ENCODE measurements at regions not wholly inside any gene's neighbourhood (a gene's known extent, or its start where the extent isn't known, plus 50 kb on each side); places are given as distances from the start of the nearest gene placed in this dataset.

- TF ChIP-seq CTCF (IDR thresholded peaks at IDR 0.05; ENCODE audit: low read length) (no peak), EZH2phosphoT487 (IDR thresholded peaks at IDR 0.05; ENCODE audit: low read length) (no peak), EZH2 (optimal IDR thresholded peaks at IDR 0.05; ENCODE audit: low read depth, low read length) (no peak)
These were observed 746.3 kb upstream of the CHAC2 start for GRCh38 chr2:53021292-53021691.
